A673 (cell line): ENCODE measurements at regions not wholly inside any gene's neighbourhood (a gene's known extent, or its start where the extent isn't known, plus 50 kb on each side); places are given as distances from the start of the nearest gene placed in this dataset.

Source experiments
- EZH2 ChIP-seq: fragments of 200-600 bp; sonication (generic); IDR thresholded peaks from 2 replicates; pipeline ENCODE4 v1.6.1; 2017; ENCODE audit warnings: borderline replicate concordance, low read depth, mild to moderate bottlenecking, mixed read lengths, antibody characterized with exemption, low read length; ENCODE audit not compliant: poor library complexity, severe bottlenecking
- TF ChIP-seq, protein P1 (sequence below): fragments of 300-800, 200-600 bp; sonication (generic); conservative IDR thresholded peaks from 2 replicates; pipeline ENCODE4 v1.5.1; 2017; ENCODE audit warnings: low read depth, mild to moderate bottlenecking, antibody characterized with exemption, low read length, moderate library complexity, mixed read lengths

DNA sequence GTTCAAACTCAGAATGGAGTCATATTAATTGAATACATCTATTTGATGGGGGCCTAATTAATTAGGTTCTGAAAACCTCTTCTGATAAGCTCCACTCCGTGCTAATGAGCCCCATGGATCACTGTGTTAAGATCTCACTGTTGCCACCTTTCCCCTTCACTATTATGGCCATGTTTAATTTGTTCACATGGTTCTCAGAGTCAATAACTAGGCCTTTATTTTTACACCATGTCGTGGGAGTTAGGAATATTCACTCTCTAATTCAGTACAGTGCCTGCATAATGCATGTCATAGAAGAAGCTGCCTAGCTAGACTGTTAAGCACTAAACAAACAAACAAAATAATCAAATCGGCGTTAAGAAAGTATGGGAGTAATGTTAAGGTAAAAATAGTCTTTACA, 84.9 kb downstream of the EDEM1 start:
- TF ChIP-seq, protein P1, sequence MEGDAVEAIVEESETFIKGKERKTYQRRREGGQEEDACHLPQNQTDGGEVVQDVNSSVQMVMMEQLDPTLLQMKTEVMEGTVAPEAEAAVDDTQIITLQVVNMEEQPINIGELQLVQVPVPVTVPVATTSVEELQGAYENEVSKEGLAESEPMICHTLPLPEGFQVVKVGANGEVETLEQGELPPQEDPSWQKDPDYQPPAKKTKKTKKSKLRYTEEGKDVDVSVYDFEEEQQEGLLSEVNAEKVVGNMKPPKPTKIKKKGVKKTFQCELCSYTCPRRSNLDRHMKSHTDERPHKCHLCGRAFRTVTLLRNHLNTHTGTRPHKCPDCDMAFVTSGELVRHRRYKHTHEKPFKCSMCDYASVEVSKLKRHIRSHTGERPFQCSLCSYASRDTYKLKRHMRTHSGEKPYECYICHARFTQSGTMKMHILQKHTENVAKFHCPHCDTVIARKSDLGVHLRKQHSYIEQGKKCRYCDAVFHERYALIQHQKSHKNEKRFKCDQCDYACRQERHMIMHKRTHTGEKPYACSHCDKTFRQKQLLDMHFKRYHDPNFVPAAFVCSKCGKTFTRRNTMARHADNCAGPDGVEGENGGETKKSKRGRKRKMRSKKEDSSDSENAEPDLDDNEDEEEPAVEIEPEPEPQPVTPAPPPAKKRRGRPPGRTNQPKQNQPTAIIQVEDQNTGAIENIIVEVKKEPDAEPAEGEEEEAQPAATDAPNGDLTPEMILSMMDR = no peak
- TF ChIP-seq EZH2 = no peak
